ENCODE measurements at regions not wholly inside any gene's neighbourhood (a gene's known extent, or its start where the extent isn't known, plus 50 kb on each side); places are given as distances from the start of the nearest gene placed in this dataset.

DNA sequence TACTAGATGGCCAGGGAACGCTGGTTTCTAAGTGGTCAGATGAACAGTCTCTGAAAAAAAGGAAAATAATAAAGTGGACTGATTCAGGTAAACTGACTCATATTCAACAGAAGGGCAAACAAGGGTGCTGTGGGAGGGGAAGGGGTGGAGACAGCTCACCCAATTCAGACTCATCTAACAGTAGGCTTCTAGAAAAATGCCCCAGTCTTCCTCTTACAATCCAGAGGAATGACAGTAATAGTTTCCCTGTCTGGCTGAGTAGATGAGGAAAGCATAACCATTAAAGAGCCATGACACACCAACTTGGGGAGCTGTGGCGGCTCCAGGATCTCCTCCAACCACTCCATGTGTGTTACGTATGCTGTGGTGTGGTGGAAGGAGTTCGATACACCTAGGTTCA lies 231.4 kb upstream of the UMPS start:
- no peaks in the 10 kb centered on the region for H3K27me3 ChIP-seq
- no peak for ATAC-seq
- intact Hi-C loops (cut with DNase I): loop anchor here in 1 of 2 donors (10.0 kb wide), 1 partner anchor 56 kb away; no protein-coding TSS in a partner anchor
- 79% methylated on average over 4 of the region's 4 CpGs for WGBS (ENCODE audit: insufficient coverage, low coverage, low lambda C conversion rate, missing lambda C conversion rate)
- H3K9me3 ChIP-seq: no peaks in the 10 kb centered on the region
- H3K4me3 ChIP-seq: no peak overlapping the region
- TF ChIP-seq CTCF (IDR thresholded peaks at IDR 0.05): no peak
- TF ChIP-seq POLR2A (IDR thresholded peaks at IDR 0.05): no peak
- DNase-seq: no peak
- no peaks in the 10 kb centered on the region for H3K36me3 ChIP-seq
- no peak overlapping the region for H3K27ac ChIP-seq
- H3K4me1 ChIP-seq: no peaks in the 10 kb centered on the region

DNA sequence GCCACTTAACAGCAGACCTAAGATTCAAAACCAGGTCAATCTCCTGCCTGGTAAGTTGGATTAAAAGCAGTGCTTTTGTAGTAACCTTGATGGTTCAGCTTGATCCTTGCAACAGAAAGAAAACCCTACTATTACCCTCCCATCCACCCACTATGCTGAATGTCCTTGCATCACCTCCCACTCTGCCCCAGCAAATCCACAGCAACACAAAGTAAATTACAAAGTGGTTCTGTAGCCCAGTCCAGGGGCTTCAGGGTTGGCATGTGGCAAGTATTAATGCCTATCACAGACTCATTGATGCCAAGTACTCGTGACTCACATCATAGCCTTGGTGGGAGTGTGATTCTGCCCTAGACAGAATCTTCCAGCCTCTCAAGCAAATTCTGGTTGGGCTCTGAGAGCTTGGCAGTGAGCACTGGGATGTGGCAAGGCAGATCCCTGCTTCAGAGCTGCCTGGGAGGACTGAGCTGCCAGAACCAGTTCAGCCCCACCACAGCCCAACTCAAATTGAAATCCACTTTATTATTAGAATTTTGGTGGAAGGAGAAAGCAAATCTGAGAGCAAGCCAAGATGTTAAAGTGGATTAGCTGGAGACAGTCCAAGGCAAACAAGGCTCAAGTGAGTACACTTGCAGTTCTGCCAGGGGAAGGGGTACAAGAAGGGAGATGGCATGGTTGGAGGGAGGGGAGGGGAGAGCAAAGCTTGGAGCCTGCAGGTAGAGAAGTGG lies 225.8 kb upstream of the UMPS start:
- peak in 1 of 4 donors; percentile 36 for ATAC-seq
- Histone ChIP-seq H3K27ac (no peak overlapping the region), H3K4me1 (no peaks in the 10 kb centered on the region), H3K36me3 (no peaks in the 10 kb centered on the region), H3K27me3 (no peaks in the 10 kb centered on the region), H3K9me3 (no peaks in the 10 kb centered on the region), H3K4me3 (no peak overlapping the region)
- intact Hi-C loops (cut with DNase I): no loop called here
- 40% methylated on average over 1 of the region's 1 CpG for WGBS (ENCODE audit: insufficient coverage, low coverage, low lambda C conversion rate, missing lambda C conversion rate)
- TF ChIP-seq POLR2A (IDR thresholded peaks at IDR 0.05) (no peak), CTCF (IDR thresholded peaks at IDR 0.05) (no peak)
- no peak for DNase-seq

- ATAC-seq: no peak
- H3K4me3 ChIP-seq: no peak overlapping the region
- 93% methylated on average over 4 of the region's 4 CpGs for WGBS (ENCODE audit: insufficient coverage, low coverage, low lambda C conversion rate, missing lambda C conversion rate)
- intact Hi-C loops (cut with DNase I): no loop called here
- DNase-seq: no peak
- H3K27ac ChIP-seq: no peak overlapping the region
- H3K27me3 ChIP-seq: no peaks in the 10 kb centered on the region
- H3K36me3 ChIP-seq: no peaks in the 10 kb centered on the region
- H3K4me1 ChIP-seq: no peaks in the 10 kb centered on the region
- H3K9me3 ChIP-seq: no peaks in the 10 kb centered on the region
- TF ChIP-seq CTCF (IDR thresholded peaks at IDR 0.05) (no peak), POLR2A (IDR thresholded peaks at IDR 0.05) (no peak)
Observed at GRCh38 chr3:124509884-124510283, 220.4 kb upstream of the UMPS start.

DNA sequence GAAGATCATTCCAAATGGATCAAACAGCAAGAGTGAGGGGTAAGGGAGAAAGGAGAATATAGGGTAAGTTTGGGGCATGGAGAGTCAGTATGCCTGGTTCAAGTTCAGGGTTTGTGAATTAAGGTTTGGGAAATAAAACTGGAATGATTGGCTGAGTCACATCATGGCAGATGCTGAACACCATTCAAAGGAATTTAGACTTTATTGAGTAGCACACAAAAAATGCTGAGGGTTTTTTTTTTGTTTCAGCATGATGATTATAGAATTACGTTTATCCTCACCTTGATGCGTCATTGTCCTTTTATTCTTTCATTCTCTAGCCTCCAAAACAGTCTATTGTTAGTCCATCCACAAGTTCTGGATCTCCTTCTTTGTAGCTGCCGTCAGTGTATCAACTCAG lies 220.0 kb upstream of the UMPS start:
- Histone ChIP-seq H3K27ac (no peak overlapping the region), H3K9me3 (no peaks in the 10 kb centered on the region), H3K27me3 (no peaks in the 10 kb centered on the region), H3K36me3 (no peaks in the 10 kb centered on the region), H3K4me1 (no peaks in the 10 kb centered on the region), H3K4me3 (no peak overlapping the region)
- intact Hi-C loops (cut with DNase I): no loop called here
- TF ChIP-seq POLR2A (IDR thresholded peaks at IDR 0.05) (no peak), CTCF (IDR thresholded peaks at IDR 0.05) (no peak)
- WGBS (ENCODE audit: insufficient coverage, low coverage, low lambda C conversion rate, missing lambda C conversion rate): 40% methylated on average over 1 of the region's 3 CpGs
- DNase-seq (no peak), ATAC-seq (no peak)

Measured in right lobe of liver (tissue), 6 donors.